Neural crest cell (in vitro differentiated cells): ENCODE measurements at regions not wholly inside any gene's neighbourhood (a gene's known extent, or its start where the extent isn't known, plus 50 kb on each side); places are given as distances from the start of the nearest gene placed in this dataset.

ENCODE experiments used
- DNase-seq: peaks from one replicate; pipeline ENCODE4 v3.0.0; 2021; ENCODE audit warnings: low read depth, mixed read lengths, low spot score
- H3K27ac Mint-ChIP-seq: one replicate; pipeline ENCODE4 v1.8.0; 2021; ENCODE audit warnings: mild to moderate bottlenecking, mixed read lengths; ENCODE audit not compliant: unreplicated experiment
- H3K27me3 Mint-ChIP-seq: 2 replicates; pipeline ENCODE4 v1.8.0; 2021; ENCODE audit warnings: low read depth, mild to moderate bottlenecking, mixed read lengths
- H3K36me3 Mint-ChIP-seq: 2 replicates; pipeline ENCODE4 v1.8.0; 2021; ENCODE audit warnings: low read depth, mild to moderate bottlenecking, mixed read lengths
- H3K4me1 Mint-ChIP-seq: 2 replicates; pipeline ENCODE4 v1.8.0; 2021; ENCODE audit warnings: mixed read lengths
- H3K4me3 Mint-ChIP-seq: one replicate; pipeline ENCODE4 v1.8.0; 2021; ENCODE audit warnings: mild to moderate bottlenecking, mixed read lengths
- H3K9me3 Mint-ChIP-seq: 2 replicates; pipeline ENCODE4 v1.8.0; 2021; ENCODE audit warnings: mixed read lengths
- TF ChIP-seq, protein P1 (sequence below): fragments of 200-600 bp; sonication (generic); conservative IDR thresholded peaks from 2 replicates; pipeline ENCODE4 v1.5.0; 2021; ENCODE audit warnings: antibody characterized with exemption, mild to moderate bottlenecking

DNA sequence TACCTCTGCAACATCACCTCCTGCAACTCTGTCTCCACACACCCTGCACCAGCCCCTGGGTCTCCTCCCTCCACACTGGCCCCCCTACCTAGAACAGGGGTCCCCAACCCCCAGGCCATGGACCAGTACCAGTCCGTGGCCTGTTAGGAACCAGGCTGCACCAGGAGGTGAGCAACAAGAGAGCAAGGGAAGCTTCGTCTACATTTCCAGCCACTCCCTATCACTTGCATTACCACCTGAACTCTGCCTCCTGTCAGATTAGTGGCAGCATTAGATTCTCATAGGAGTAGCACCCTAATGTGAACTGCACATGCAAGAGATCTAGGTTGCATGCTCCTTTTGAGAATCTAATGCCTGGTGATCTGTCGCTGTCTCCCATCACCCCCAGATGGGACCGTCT, 108.8 kb upstream of the WDR11 start:
- TF ChIP-seq, protein P1, sequence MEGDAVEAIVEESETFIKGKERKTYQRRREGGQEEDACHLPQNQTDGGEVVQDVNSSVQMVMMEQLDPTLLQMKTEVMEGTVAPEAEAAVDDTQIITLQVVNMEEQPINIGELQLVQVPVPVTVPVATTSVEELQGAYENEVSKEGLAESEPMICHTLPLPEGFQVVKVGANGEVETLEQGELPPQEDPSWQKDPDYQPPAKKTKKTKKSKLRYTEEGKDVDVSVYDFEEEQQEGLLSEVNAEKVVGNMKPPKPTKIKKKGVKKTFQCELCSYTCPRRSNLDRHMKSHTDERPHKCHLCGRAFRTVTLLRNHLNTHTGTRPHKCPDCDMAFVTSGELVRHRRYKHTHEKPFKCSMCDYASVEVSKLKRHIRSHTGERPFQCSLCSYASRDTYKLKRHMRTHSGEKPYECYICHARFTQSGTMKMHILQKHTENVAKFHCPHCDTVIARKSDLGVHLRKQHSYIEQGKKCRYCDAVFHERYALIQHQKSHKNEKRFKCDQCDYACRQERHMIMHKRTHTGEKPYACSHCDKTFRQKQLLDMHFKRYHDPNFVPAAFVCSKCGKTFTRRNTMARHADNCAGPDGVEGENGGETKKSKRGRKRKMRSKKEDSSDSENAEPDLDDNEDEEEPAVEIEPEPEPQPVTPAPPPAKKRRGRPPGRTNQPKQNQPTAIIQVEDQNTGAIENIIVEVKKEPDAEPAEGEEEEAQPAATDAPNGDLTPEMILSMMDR: no peak
- Mint-ChIP-seq H3K27ac (no peak overlapping the region), H3K4me3 (no peak overlapping the region), H3K36me3 (no peaks in the 10 kb centered on the region), H3K27me3 (peaks cover 77% of the 10 kb centered on the region), H3K9me3 (no peaks in the 10 kb centered on the region), H3K4me1 (no peaks in the 10 kb centered on the region)
- DNase-seq: no peak

DNA sequence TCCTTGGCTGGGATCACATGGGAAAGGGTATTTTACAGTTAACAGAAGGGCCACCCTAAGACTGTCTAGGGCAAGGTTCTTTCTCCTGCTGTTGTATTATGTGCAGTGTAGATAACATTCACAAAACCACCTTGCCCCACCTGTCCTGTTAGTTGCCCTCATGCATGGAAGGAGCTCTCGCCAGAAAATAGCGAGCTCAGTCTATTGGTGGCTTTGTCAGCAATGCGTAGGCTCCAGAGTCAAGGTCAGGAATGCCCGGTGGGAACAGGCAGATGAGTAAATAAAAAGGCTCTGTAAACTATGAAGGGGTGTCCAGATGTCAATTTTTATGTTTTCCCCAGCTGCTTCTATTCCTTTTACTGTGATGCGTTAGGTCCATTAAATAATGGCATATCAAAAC, 107.1 kb upstream of the WDR11 start:
- Mint-ChIP-seq H3K4me1 (peaks cover 6% of the 10 kb centered on the region), H3K36me3 (no peaks in the 10 kb centered on the region), H3K27me3 (peaks cover 74% of the 10 kb centered on the region), H3K9me3 (no peaks in the 10 kb centered on the region), H3K27ac (no peak overlapping the region), H3K4me3 (no peak overlapping the region)
- no peak for DNase-seq
- TF ChIP-seq, protein P1: no peak

DNA sequence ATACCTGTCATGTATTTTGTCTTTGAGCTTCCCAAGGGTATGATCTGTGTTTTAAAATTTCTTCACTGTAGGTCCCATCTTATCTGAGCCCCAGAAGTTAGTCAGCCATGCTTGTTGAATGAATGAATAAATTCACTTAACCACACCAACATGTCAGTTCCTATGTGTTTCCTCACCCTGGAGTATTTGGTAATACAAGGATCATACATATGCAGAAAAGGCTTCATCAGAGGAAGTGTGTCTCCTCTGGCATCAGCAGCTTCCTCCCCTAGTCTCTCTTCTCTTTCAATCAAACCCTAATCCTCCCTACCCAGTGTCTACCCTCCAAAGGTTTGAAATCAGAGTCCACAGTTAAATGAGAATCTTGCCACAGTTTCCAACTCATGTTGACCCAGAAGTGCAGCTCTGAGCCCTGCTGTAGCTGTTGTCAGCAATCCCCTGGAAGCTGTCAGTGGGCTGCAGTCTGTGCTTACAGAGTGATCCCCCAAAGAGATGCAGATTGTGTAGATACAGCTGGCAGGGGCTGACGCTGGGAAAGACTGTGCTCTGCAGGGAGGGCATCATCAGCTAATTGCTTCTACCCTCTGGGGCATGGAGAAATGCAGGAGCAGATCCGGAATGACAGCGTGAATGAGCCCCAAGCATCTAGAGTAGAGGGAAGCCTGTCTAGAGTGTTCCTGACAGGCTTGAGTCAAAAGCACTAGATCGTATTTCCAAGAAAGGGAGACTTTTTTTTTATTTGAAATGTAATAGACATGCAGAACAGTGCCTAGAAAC, 105.0 kb upstream of the WDR11 start:
- H3K9me3 Mint-ChIP-seq: no peaks in the 10 kb centered on the region
- H3K4me1 Mint-ChIP-seq: peaks cover 6% of the 10 kb centered on the region
- H3K4me3 Mint-ChIP-seq: no peak overlapping the region
- peaks cover 70% of the 10 kb centered on the region for H3K27me3 Mint-ChIP-seq
- TF ChIP-seq, protein P1: no peak
- H3K27ac Mint-ChIP-seq: no peak overlapping the region
- no peak for DNase-seq
- H3K36me3 Mint-ChIP-seq: no peaks in the 10 kb centered on the region

DNA sequence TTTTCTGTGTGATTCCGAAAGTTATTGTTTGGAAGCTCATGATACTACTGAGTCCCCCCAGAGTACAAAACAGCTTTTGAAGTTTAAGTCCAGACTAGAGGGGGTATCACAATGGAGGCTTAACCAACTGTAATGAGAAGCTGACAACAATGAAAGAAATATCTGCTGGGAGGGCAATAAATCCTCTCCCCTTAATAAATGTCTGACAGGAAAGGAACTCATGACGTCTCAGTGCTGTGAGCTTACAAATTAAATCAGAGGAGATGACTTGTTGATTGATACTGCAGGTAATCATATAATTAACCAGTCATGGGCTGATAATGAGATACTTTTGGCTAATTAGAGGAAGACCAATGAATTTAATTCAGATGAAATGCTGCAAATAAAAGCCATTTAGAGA, 102.6 kb upstream of the WDR11 start:
- no peak overlapping the region for H3K27ac Mint-ChIP-seq

DNA sequence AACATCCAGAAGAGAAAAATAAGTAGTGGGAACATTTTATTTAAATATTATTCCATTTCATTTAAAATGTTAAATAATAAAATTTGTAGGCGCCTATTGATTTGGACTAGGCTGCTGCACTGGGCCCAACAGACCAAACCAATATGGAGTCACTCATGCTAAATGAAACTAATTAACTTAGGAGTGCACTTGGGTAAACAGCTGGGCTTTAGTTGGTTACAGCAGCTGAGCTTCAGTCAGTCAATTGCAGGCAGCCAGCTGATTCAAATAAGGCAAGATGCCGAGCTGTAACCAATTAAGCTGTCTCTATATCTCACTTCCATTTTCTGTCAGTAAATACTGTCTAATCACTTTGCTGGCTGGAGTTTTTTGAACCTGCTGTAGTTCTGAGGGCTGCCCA, 102.1 kb upstream of the WDR11 start:
- no peak for DNase-seq
- TF ChIP-seq, protein P1: no peak
- no peak overlapping the region for H3K27ac Mint-ChIP-seq
- H3K4me3 Mint-ChIP-seq: no peak overlapping the region
- H3K36me3 Mint-ChIP-seq: no peaks in the 10 kb centered on the region
- peaks cover 56% of the 10 kb centered on the region for H3K27me3 Mint-ChIP-seq
- H3K4me1 Mint-ChIP-seq: peaks cover 6% of the 10 kb centered on the region
- no peaks in the 10 kb centered on the region for H3K9me3 Mint-ChIP-seq

More for the DNA sequence above, 102.6 kb upstream of the WDR11 start:
- Mint-ChIP-seq H3K4me1 (peaks cover 6% of the 10 kb centered on the region), H3K27me3 (peaks cover 59% of the 10 kb centered on the region), H3K4me3 (no peak overlapping the region), H3K36me3 (no peaks in the 10 kb centered on the region), H3K9me3 (no peaks in the 10 kb centered on the region)
- TF ChIP-seq, protein P1: no peak
- no peak for DNase-seq
